Liver (tissue), 8 donors: ENCODE measurements at regions not wholly inside any gene's neighbourhood (a gene's known extent, or its start where the extent isn't known, plus 50 kb on each side); places are given as distances from the start of the nearest gene placed in this dataset.

ENCODE experiments used
- DNase-seq: peaks from one replicate; pipeline ENCODE4 v3.0.0-alpha.2; 2017; ENCODE audit warnings: low spot score
- H3K27ac ChIP-seq, 2 donors: one replicate each; pipeline ENCODE4 v1.7.0; 2013; ENCODE audit warnings: inconsistent platforms in 2 of 2, low read length in 2 of 2, control low read depth in 1 of 2, low read depth in 1 of 2, mild to moderate bottlenecking in 1 of 2
- H3K27me3 ChIP-seq, 4 donors: one replicate each; pipeline versions ENCODE4 v1.6.1 to v1.7.0; 2013; ENCODE audit warnings: low read length in 3 of 4, inconsistent platforms in 1 of 4, mild to moderate bottlenecking in 1 of 4, moderate library complexity in 1 of 4; ENCODE audit not compliant: control insufficient read depth in 4 of 4, insufficient read depth in 4 of 4
- H3K36me3 ChIP-seq, 4 donors: one replicate each; pipeline versions ENCODE4 v1.6.1 to v1.7.0; 2013; ENCODE audit warnings: low read length in 3 of 4, mild to moderate bottlenecking in 3 of 4, low read depth in 1 of 4, moderate library complexity in 1 of 4; ENCODE audit not compliant: control insufficient read depth in 4 of 4, insufficient read depth in 3 of 4
- H3K4me1 ChIP-seq, 4 donors: one replicate each; pipeline versions ENCODE4 v1.6.1 to v1.7.0; 2013; ENCODE audit warnings: low read length in 3 of 4, mild to moderate bottlenecking in 3 of 4, moderate library complexity in 1 of 4; ENCODE audit not compliant: control insufficient read depth in 4 of 4, insufficient read depth in 4 of 4
- H3K4me3 ChIP-seq, 3 donors: one replicate each; pipeline versions ENCODE4 v1.6.1 to v1.7.0; 2013; ENCODE audit warnings: low read length in 3 of 3, control low read depth in 1 of 3, low read depth in 1 of 3, mild to moderate bottlenecking in 1 of 3
- H3K9ac ChIP-seq, 2 donors: one replicate each; pipeline ENCODE4 v1.7.0; 2013; ENCODE audit warnings: low read length in 2 of 2, mild to moderate bottlenecking in 2 of 2, moderate library complexity in 2 of 2, control low read depth in 1 of 2, low read depth in 1 of 2
- H3K9me3 ChIP-seq, 4 donors: one replicate each; pipeline versions ENCODE4 v1.6.1 to v1.7.0; 2013; ENCODE audit warnings: low read length in 3 of 4; ENCODE audit not compliant: control insufficient read depth in 4 of 4
- ATF3 ChIP-seq: IDR thresholded peaks from 2 replicates; pipeline ENCODE4 v1.6.1; 2016; ENCODE audit warnings: antibody characterized with exemption
- CTCF ChIP-seq: fragments of 150-350 bp; IDR thresholded peaks from 2 replicates; pipeline ENCODE4 v1.5.1; 2017; ENCODE audit warnings: improper control_type of control experiment, low read depth, low read length; ENCODE audit not compliant: missing input control
- EGR1 ChIP-seq, 2 donors: IDR thresholded peaks; 2 replicates each; pipeline ENCODE4 v1.6.1; 2016 to 2018; ENCODE audit warnings: antibody characterized with exemption in 2 of 2, low read depth in 2 of 2
- FOXA2 ChIP-seq: IDR thresholded peaks from 2 replicates; pipeline ENCODE4 v1.6.1; 2016; ENCODE audit warnings: antibody characterized with exemption
- GABPA ChIP-seq, 2 donors: IDR thresholded peaks in 1 of 2; conservative IDR thresholded peaks in 1 of 2; 2 replicates each; pipeline ENCODE4 v1.6.1; 2016; ENCODE audit warnings: antibody characterized with exemption in 2 of 2, mild to moderate bottlenecking in 1 of 2, moderate library complexity in 1 of 2
- HNF4A ChIP-seq, 2 donors: conservative IDR thresholded peaks; 2 replicates each; pipeline ENCODE4 v1.6.1; 2016; ENCODE audit warnings: antibody characterized with exemption in 2 of 2, mild to moderate bottlenecking in 2 of 2
- HNF4G ChIP-seq: IDR thresholded peaks from 2 replicates; pipeline ENCODE4 v1.6.1; 2016; ENCODE audit warnings: antibody characterized with exemption
- JUND ChIP-seq, 2 donors: IDR thresholded peaks; 2 replicates each; pipeline ENCODE4 v1.6.1; 2016; ENCODE audit warnings: antibody characterized with exemption in 2 of 2
- NR2F2 ChIP-seq: IDR thresholded peaks from 2 replicates; pipeline ENCODE4 v1.6.1; 2016; ENCODE audit warnings: antibody characterized with exemption
- RAD21 ChIP-seq, 2 donors: IDR thresholded peaks; 2 replicates each; pipeline ENCODE4 v1.6.1; 2016; ENCODE audit warnings: antibody characterized with exemption in 2 of 2, mild to moderate bottlenecking in 2 of 2
- REST ChIP-seq: IDR thresholded peaks from 2 replicates; pipeline ENCODE4 v1.6.1; 2016; ENCODE audit warnings: antibody characterized with exemption, mild to moderate bottlenecking
- RXRA ChIP-seq, 2 donors: IDR thresholded peaks; 2 replicates each; pipeline ENCODE4 v1.6.1; 2017 to 2018; ENCODE audit warnings: antibody characterized with exemption in 2 of 2, mild to moderate bottlenecking in 1 of 2
- SP1 ChIP-seq: IDR thresholded peaks from 2 replicates; pipeline ENCODE4 v1.6.1; 2018; ENCODE audit warnings: antibody characterized with exemption, mild to moderate bottlenecking
- TAF1 ChIP-seq: conservative IDR thresholded peaks from 2 replicates; pipeline ENCODE4 v1.6.1; 2016; ENCODE audit warnings: antibody characterized with exemption, mild to moderate bottlenecking
- YY1 ChIP-seq: IDR thresholded peaks from 2 replicates; pipeline ENCODE4 v1.6.1; 2016; ENCODE audit warnings: antibody characterized with exemption, mild to moderate bottlenecking
- ZBTB33 ChIP-seq: IDR thresholded peaks from 2 replicates; pipeline ENCODE4 v1.6.1; 2016; ENCODE audit warnings: antibody characterized with exemption
- WGBS: extraction: QIAGEN DNeasy Blood & Tissue Kit; methylation state at CpG from one replicate; pipeline ENCODE4 v1.1.7; 2013; 5-methylcytosine and 5-hydroxymethylcytosine counted together
- TF ChIP-seq, protein P1 (sequence below): IDR thresholded peaks from 2 replicates; pipeline ENCODE4 v1.6.1; 2016; ENCODE audit warnings: antibody characterized with exemption
- donor health status: healthy.
- donor health status: healthy.
- donor health status: healthy.
- donor health status: healthy.
- donor health status: healthy.

DNA sequence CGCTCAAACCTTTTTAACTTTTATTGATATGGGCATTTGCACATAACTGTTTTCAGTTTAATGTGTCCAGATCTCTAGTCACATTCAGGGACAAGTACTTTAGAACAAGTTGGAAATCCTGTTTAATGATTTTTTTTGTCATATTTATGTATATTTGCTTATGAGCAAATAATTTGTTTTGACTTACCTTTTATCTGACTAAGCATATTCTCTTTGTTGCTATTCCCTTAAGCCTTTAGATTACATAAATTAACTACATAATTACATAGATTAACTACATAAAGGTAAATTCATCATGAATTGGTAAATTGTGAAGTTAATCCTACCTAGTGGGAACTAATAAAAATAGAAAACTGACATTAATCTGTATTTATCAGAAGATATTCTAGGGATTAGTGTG lies 523.5 kb upstream of the MAN1A1 start (continued):
- TF ChIP-seq CTCF (no peak), RAD21 (IDR thresholded peaks at IDR 0.05) (no peak), FOXA2 (no peak), NR2F2 (no peak), RXRA (IDR thresholded peaks at IDR 0.05) (no peak), JUND (IDR thresholded peaks at IDR 0.05) (no peak)

- H3K27me3 ChIP-seq, result no peaks in the 10 kb centered on the region
- H3K36me3 ChIP-seq, result no peaks in the 10 kb centered on the region
- no peak for DNase-seq
- TF ChIP-seq ATF3 (no peak), SP1 (no peak), HNF4A (conservative IDR thresholded peaks at IDR 0.05) (no peak), CTCF (no peak), NR2F2 (no peak), HNF4G (no peak), FOXA2 (no peak), ZBTB33 (no peak), REST (no peak), GABPA (IDR thresholded peaks at IDR 0.05 in 1 of 2, conservative IDR thresholded peaks at IDR 0.05 in 1 of 2) (no peak), RXRA (IDR thresholded peaks at IDR 0.05) (no peak), TAF1 (no peak), JUND (IDR thresholded peaks at IDR 0.05) (no peak), EGR1 (IDR thresholded peaks at IDR 0.05; ENCODE audit: low read depth in 2 of 2) (no peak), YY1 (no peak)
- TF ChIP-seq, protein P1, sequence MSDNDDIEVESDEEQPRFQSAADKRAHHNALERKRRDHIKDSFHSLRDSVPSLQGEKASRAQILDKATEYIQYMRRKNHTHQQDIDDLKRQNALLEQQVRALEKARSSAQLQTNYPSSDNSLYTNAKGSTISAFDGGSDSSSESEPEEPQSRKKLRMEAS, result no peak
- no peak overlapping the region for H3K9ac ChIP-seq
- H3K9me3 ChIP-seq, result peaks cover 0 to 2% (median 0%) of the 10 kb centered on the region in 4 donors
- WGBS, result 47% methylated on average over 2 of the region's 2 CpGs
- no peaks in the 10 kb centered on the region for H3K4me1 ChIP-seq
- H3K4me3 ChIP-seq, result no peak overlapping the region
- H3K27ac ChIP-seq, result no peak overlapping the region
These were observed 522.0 kb upstream of the MAN1A1 start for GRCh38 chr6:119871520-119871919.
